ENCODE measurements at regions not wholly inside any gene's neighbourhood (a gene's known extent, or its start where the extent isn't known, plus 50 kb on each side); places are given as distances from the start of the nearest gene placed in this dataset.

DNA sequence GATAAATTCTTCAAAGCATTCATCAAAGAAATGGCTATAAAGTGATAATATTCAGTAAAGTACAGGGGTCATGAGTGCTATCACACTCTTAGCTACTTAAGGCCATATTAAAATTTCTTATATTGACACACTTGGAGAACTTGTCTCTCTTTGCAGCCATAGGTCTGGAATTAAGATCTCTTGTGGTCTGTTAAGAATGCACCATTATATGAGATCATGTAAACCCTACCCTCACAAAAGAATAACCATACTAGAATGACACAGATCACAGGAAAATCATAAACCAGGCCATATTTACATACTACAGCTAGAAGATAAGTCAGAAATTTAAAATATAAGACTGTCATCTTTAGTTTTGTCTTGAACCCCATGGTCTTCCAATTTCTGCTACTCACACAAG, 434.3 kb downstream of the PDGFC start:
- Histone ChIP-seq H3K9me2 (ENCODE audit: insufficient read depth, low read length) (no peaks in the 10 kb centered on the region), H4K20me1 (ENCODE audit: insufficient read depth, low read length) (no peaks in the 10 kb centered on the region), H3K36me3 (ENCODE audit: insufficient read depth, low read length) (no peaks in the 10 kb centered on the region), H3K4me3 (ENCODE audit: low read depth, low read length, poor library complexity, severe bottlenecking) (no peak overlapping the region), H2AFZ (ENCODE audit: low read length) (no peak overlapping the region), H3K9me3 (ENCODE audit: low read length) (no peaks in the 10 kb centered on the region), H3K27ac (ENCODE audit: low read depth, low read length, poor library complexity, severe bottlenecking) (no peak overlapping the region), H3K4me2 (ENCODE audit: low read length) (no peak overlapping the region), H3K4me1 (ENCODE audit: insufficient read depth, low read length, poor library complexity, severe bottlenecking) (no peaks in the 10 kb centered on the region), H3K79me2 (ENCODE audit: insufficient read depth, low read depth, low read length) (no peaks in the 10 kb centered on the region)
- BruUV-seq (replicated peaks): no TSS peak
- intact Hi-C loops (cut with micrococcal nuclease; ENCODE audit: unreplicated experiment): no loop called here
- TF ChIP-seq, protein P1, sequence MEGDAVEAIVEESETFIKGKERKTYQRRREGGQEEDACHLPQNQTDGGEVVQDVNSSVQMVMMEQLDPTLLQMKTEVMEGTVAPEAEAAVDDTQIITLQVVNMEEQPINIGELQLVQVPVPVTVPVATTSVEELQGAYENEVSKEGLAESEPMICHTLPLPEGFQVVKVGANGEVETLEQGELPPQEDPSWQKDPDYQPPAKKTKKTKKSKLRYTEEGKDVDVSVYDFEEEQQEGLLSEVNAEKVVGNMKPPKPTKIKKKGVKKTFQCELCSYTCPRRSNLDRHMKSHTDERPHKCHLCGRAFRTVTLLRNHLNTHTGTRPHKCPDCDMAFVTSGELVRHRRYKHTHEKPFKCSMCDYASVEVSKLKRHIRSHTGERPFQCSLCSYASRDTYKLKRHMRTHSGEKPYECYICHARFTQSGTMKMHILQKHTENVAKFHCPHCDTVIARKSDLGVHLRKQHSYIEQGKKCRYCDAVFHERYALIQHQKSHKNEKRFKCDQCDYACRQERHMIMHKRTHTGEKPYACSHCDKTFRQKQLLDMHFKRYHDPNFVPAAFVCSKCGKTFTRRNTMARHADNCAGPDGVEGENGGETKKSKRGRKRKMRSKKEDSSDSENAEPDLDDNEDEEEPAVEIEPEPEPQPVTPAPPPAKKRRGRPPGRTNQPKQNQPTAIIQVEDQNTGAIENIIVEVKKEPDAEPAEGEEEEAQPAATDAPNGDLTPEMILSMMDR (conservative IDR thresholded peaks at IDR 0.05; ENCODE audit: low read length): no peak
- TF ChIP-seq EZH2phosphoT487 (IDR thresholded peaks at IDR 0.05; ENCODE audit: borderline replicate concordance, low read depth, low read length): no peak
- POLR2A ChIA-PET: no interaction called here
- no peak for DNase-seq (ENCODE audit: low spot score)
- CTCF ChIA-PET (ENCODE audit: unreplicated experiment): no interaction called here

DNA sequence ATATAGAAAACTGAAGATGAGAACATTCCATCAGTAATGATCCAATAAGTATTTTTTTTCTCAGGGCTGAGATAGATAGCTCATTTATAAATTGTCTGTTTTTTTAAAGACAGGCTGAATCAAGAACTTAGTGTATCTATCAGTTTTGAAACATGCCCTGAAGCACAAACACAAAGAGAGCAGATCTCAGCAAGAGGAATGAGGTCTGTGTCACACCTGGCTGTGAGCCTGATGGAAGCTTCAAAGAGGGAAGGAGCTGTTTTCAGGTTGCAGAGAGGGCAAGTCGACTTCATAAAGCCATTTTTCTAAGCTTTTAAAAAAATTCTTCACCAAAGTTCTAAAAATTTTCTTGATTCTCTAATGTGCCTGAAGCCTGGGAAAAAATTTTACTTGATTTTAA, 434.9 kb downstream of the PDGFC start:
- BruUV-seq (replicated peaks): no TSS peak
- Histone ChIP-seq H3K27ac (ENCODE audit: low read depth, low read length, poor library complexity, severe bottlenecking) (no peak overlapping the region), H3K36me3 (ENCODE audit: insufficient read depth, low read length) (no peaks in the 10 kb centered on the region), H3K4me1 (ENCODE audit: insufficient read depth, low read length, poor library complexity, severe bottlenecking) (no peaks in the 10 kb centered on the region), H2AFZ (ENCODE audit: low read length) (no peak overlapping the region), H3K79me2 (ENCODE audit: insufficient read depth, low read depth, low read length) (no peaks in the 10 kb centered on the region), H3K4me2 (ENCODE audit: low read length) (no peak overlapping the region), H4K20me1 (ENCODE audit: insufficient read depth, low read length) (no peaks in the 10 kb centered on the region), H3K9me3 (ENCODE audit: low read length) (no peaks in the 10 kb centered on the region), H3K4me3 (ENCODE audit: low read depth, low read length, poor library complexity, severe bottlenecking) (no peak overlapping the region), H3K9me2 (ENCODE audit: insufficient read depth, low read length) (no peaks in the 10 kb centered on the region)
- ChIA-PET CTCF (ENCODE audit: unreplicated experiment) (no interaction called here), POLR2A (interaction anchor here (0.6 to 0.7 kb wide), 3 partner anchors 26 to 226 kb away, joined by 3 to 4 read pairs (median 3); no protein-coding TSS in a partner anchor)
- TF ChIP-seq, protein P1 (conservative IDR thresholded peaks at IDR 0.05; ENCODE audit: low read length): no peak
- no peak for TF ChIP-seq EZH2phosphoT487 (IDR thresholded peaks at IDR 0.05; ENCODE audit: borderline replicate concordance, low read depth, low read length)
- no peak for DNase-seq (ENCODE audit: low spot score)
- intact Hi-C loops (cut with micrococcal nuclease; ENCODE audit: unreplicated experiment): no loop called here

DNA sequence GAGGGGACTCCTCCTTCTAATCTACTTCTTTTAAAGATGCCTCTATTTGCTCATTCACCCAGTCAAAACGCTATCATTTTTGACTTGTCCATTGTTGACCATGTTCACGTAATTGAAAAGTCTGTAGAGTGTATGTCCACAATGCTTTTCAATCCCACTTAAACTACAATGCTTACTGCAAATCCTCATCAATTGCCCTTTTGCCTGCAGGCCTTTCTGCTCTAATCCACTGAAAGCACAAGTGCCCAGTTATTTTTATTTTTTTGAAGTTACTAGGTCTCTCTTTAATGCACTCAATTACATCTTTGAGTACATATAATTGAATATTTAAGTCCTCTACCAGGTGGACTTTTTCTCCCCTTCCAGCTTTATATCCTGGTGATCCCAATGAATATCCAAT, 437.4 kb downstream of the PDGFC start:
- no peak for TF ChIP-seq EZH2phosphoT487 (IDR thresholded peaks at IDR 0.05; ENCODE audit: borderline replicate concordance, low read depth, low read length)
- TF ChIP-seq, protein P1 (conservative IDR thresholded peaks at IDR 0.05; ENCODE audit: low read length): no peak
- H3K9me3 ChIP-seq (ENCODE audit: low read length): no peaks in the 10 kb centered on the region
- no peak overlapping the region for H3K4me2 ChIP-seq (ENCODE audit: low read length)
- H3K79me2 ChIP-seq (ENCODE audit: insufficient read depth, low read depth, low read length): no peaks in the 10 kb centered on the region
- no peaks in the 10 kb centered on the region for H3K4me1 ChIP-seq (ENCODE audit: insufficient read depth, low read length, poor library complexity, severe bottlenecking)
- ChIA-PET POLR2A (interaction anchor here (0.5 to 1.2 kb wide), 2 partner anchors 12 to 457 kb away, joined by 3 to 4 read pairs; no protein-coding TSS in a partner anchor), CTCF (ENCODE audit: unreplicated experiment) (no interaction called here)
- H3K4me3 ChIP-seq (ENCODE audit: low read depth, low read length, poor library complexity, severe bottlenecking): no peak overlapping the region
- BruUV-seq (replicated peaks): no TSS peak
- intact Hi-C loops (cut with micrococcal nuclease; ENCODE audit: unreplicated experiment): no loop called here
- no peaks in the 10 kb centered on the region for H4K20me1 ChIP-seq (ENCODE audit: insufficient read depth, low read length)
- no peak overlapping the region for H2AFZ ChIP-seq (ENCODE audit: low read length)
- no peak for DNase-seq (ENCODE audit: low spot score)
- no peak overlapping the region for H3K27ac ChIP-seq (ENCODE audit: low read depth, low read length, poor library complexity, severe bottlenecking)
- no peaks in the 10 kb centered on the region for H3K36me3 ChIP-seq (ENCODE audit: insufficient read depth, low read length)
- H3K9me2 ChIP-seq (ENCODE audit: insufficient read depth, low read length): no peaks in the 10 kb centered on the region

Data from OCI-LY7 (cell line).